GM21390 (cell line): ENCODE measurements at regions not wholly inside any gene's neighbourhood (a gene's known extent, or its start where the extent isn't known, plus 50 kb on each side); places are given as distances from the start of the nearest gene placed in this dataset.
"Not testable (repeated sequence)": the region's sequence is repeated elsewhere in the genome, so short reads cannot be mapped to it uniquely, and the experiment has no call there.

ENCODE experiments used
- ATAC-seq: cut with Tn5 transposase; IDR thresholded peaks from one replicate; pipeline ENCODE4 v1.9.1; 2021; ENCODE audit not compliant: unreplicated experiment

DNA sequence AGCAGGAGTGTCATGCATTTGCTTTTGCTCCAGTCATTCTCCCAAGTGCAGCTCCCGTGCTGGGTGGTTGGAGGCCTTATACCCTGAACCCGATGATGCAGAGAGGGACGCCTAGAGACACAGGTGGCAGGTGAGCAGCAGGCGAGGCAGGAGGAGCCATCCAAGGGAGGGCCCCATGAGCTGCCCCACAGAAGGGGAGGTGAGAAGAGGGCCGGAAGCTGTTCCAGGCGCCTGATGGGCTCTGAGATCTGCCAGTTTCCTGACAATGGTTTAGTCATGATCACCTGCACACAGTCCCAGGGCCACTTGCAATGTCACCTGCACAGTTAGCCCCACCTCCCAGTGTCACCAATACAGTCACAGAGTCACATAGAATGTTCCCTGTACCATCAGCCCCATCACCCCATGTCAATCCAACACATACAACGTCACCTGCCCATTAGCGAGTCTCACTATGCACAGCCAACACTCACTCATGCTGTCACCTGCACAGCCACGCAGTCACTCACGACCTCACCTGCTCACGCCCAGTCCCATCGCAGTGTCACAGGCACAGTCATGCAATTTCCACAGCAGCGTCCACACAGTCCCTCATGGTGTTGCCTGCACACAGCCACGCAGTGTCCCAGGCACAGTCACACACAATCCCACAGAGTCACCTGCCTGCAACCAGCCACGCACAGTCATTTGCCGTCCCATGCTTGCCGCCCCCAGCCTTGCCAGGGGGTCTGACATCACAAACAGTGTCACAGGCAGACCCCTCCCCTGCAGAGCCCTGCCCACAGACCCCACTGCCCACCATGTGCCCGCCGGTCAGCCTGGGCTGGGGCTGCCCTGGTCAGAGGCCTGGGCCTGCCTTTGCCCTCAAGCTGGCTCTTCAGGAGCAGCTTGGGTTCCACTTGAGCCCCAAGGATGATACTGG is 113.4 kb downstream of the LHX2 start:
- no peak for ATAC-seq

DNA sequence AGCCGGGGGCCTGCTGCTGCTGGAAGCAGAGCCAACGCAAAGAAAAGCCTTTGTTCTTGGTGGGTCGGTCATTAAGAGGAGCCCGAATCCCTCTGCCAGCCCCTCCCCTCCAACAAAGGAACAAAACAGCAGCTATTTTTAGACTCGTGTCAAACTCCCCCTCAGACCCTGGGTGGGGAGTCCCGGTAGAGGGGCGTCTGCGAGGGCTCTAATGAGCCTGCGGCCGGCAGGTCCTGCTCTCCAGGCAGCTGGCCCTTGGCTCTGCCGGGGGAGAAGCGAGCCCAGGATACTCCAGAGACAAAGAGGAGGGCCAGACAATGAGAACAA is 114.0 kb downstream of the LHX2 start:
- ATAC-seq = no peak

DNA sequence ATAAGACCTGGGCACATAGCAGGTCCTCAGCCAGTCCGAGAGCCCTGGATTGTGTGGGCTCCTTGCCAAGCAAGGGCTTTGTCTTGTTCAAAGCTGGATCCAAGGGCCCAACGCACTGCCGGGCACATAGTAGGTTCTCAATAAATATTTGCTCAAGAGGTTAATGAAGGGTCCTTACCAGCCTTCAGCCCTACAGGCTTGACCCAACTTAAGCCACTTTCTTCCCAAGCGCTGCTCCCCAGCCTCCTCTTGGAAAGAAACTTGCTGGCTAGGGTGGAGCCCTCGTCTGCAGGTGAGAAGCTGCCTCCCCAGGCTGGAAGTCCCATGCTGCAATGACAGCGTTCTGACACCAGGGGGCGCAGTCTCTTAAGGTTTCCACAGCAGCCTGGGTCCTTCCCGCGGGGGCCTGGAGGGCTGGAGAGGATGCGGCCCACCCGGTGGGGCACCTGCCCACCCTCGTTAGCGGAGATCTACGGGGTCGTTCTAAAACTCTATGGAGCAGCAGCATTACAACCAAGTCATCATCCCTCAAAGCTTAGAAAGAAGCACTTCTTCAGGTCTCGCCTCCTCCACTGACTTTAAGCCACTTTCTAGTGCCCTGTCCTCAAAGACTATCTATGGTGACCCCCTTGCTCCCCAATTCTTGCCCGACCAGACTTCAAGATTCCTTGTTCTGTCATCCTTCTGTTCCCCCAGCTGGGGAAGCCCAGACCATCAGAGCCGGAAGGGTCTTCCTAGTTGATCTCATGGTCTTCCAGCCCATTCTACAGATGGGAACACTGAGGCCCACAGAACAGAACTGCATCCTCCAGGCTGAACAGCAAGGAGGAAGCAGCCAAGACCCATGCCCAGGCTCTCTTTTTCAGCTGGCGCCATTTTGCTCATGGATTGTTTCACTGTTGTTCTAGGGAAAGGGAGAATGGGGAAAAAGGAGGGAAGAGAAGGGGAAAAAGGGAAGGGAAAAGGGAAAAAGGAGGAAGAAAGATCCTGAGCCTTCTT is 115.4 kb downstream of the LHX2 start:
- no peak for ATAC-seq

DNA sequence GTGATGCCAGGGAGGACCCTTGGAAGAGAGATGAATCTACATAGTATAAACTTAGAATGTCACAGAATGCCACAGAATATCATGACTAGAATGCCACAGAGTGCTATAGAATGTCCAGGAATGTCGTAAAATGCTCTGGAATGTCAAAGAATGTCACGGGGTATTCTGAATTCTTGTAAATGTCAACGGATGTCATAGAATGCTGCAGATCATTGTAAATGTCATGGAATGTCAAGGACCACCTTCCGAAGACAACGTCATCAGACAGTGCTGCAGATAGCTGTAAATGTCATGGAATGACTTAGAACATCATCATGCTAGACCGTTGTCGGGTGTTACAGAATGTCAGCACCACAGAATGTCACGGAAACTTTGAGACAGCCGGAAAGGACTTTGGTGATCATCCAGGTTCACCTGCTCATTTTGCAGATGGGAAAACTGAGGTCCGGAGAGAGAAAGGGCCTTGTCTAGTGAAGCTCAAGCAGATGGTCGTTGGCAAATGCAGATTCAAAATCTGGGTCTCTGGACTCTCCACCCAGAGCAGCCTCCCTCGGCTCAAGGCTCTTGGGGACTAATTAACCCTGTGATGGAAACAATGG is 117.1 kb downstream of the LHX2 start:
- no peak for ATAC-seq

DNA sequence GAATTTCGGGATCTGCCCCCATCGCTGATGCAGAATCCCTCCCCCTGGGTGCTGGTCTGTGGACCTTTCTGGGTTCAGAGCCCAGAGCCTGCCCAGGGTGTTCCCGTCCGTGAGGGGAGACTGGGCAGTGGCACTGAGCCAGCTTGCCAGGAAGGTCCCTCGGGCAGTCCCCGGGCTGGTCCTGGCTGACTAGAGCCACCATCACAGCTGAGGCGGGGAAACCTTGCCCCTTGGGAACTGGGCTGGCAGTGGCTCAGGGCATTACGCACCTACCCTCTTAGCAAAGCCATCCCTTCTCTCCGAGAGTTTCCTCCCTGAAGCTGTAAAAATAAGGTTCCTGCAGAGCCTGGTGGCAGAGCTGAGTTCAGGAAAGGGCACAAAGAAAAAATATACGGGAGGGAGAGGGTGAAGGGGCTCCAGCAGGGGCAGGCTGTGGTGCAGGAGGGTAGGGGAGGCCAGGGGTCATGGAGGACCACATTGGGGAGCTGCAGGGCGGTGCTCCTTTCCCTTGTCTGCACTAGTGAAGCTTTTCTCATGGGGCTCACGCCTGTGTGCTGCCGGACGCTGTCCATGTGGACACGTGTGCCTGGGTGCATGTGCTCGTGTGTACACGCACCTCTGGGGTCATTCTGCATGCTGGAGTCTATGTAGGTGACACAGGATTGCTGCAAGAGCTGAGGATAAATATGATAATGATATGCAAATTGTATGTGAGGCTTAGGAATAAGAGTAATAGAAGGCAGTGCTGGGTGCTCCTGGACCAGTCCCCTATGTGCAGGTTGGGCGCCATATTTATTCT is 118.9 kb downstream of the LHX2 start:
- no peak for ATAC-seq

DNA sequence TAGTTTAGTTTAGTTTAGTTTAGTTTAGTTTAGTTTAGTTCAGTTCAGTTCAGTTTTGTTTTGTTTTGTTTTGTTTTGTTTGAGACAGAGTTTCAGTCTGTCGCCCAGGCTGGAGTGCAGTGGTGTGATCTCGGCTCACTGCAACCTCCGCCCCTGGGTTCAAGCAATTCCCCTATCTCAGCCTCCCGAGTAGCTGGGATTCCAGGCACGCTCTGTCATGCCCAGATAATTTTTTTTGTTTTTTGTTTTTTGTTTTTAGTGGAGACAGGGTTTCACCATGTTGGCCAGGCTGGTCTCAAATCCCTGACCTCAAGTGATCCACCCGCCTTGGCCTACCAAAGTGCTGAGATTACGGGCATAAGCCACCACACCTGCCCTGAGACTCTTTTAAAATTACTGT is 120.0 kb downstream of the LHX2 start:
- not testable (repeated sequence) for ATAC-seq

DNA sequence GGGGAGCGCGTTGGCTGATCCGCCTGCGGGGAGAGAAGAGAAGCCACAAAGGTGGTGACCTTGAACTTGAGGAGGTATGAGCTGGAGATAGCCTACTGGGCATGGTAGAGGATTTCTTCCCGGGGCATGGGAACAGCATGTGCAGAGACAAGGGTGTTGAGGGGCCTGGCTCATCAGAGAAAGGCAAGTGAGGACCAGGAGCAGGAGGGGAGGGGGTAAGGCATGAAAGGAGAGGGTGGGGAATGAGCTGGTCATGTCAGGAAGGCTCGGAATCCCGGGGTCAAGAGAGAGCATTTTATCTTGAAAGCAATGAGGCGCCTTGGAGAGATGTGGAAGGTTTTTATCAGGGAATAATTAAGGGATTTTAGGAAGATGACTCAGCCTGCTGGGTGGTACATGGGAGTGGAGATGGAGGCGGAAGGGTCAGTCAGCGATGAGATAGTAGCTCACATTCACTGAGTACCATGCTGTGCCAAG is 121.1 kb downstream of the LHX2 start:
- ATAC-seq = no peak

DNA sequence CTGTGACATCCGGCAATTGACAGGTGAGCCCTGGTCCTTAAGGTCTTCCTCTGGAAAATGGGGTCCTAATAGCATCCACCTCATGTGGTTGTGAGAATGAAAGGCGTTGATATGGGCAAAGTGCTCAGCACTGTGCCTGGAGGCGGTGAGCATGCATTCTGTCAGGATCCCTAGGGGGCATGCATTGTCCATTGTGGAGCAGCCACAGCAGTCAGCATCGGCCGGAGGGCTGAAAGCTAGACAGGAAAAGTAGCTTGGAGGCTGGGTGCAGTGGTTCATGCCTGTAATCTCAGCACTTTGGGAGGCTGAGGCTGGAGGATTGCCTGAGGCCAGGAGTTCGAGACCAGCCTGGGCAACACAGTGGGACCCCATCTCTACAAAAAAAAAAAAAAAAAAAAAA is 122.2 kb downstream of the LHX2 start:
- no peak for ATAC-seq

DNA sequence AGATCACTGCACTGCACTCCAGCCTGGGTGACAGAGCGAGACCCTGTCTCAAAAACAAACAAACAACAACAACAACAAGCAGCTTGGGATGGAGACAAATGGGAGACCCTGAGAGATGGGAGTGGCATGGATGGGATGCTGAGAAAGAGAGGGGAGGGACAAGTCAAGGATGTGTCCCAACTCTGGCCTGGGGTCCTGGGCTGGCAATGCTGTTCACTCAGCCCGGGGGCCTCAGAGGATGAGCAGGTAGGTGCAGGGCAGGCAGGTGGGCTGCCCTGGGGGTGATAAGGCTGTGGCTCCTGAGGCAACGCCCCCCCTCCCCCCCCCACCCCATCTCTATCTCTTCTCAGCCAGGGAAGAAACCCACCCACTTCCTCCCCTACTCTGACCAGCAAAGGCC is 123.0 kb downstream of the LHX2 start:
- no peak for ATAC-seq

DNA sequence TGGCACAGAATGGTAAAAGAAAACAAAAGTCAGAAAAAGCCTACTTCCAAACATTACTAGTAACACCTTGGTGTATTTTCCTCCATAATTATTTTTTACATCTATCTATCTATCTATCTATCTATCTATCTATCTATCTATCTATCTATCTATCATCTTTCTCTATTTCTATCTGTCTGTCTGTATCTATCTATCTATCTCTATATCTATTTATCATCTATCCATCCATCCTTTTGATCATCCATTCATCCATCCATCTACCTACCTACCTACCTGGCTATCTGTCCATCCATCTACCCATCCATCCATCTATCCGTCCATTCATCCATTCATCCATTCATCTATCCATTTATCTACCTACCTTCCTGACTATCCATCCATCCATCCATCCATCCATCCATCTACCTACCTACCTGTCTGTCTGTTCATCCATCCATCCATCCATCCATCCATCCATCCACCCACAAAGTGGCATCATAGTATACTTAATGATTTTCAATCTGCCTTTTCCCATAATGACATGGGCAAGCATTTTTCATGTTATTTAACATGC is 121.9 kb upstream of the NEK6 start:
- no peak for ATAC-seq

DNA sequence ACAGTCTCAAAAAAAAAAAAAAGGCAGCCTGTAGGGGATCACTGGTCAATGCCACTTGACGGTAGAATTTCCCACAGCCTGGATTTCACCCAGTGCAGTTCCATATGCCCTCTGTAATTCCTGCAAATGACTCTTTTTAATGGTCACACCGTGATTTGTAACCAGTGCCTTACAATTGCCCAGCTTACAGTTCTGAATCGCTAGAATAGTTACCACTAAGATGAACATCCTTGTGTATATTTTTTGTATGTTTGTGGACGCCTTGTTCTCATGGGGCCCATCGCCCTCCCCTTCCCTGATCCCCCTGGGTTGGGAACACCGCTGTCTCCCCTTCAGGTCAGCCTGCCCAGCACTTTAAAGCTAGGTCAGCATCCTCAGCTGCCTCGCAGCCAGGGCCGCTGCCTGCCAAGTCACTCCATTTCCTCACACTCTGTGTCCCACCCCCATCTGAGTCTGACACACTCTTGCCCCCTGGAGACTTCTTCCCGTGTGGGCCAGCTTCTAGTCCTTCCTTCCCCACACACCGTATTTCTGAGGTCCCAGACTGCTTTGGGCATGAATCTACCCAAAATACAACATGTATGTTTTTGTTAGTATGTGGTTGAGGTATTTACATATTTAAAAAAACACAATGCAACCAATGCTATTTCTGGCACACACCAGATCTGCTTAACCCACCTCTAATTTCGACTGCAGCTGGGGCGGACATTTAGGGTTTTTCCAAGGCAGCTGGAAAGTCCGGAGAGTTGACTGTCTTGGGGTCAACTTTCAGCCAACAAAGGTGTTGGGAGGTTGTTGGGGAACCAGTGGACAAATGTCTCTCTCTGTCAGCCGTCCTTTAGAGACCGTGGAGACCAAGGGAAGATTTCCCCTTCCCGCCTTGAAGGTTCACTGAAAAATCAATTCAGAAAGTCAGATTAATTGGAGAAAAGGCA is 120.5 kb upstream of the NEK6 start:
- peak; percentile 75 for ATAC-seq

DNA sequence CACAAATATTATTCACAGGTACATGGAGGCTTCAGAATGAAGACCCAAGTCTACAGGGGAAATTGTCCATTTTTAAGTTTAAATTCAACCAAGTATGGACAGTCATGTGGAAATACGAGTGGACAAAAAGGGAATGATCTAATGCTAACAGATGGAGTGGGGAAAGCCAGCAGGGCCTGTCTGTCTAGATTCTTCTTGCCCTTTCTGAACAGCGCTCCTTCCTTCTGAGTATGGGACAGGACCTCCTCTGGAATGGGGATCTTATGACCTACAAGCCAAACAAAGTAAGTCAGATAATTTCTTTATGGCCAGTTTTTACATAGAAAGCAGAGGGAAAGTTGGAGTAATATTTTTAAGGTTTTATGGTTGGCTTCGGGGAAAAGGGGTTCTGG is 119.8 kb upstream of the NEK6 start:
- no peak for ATAC-seq

DNA sequence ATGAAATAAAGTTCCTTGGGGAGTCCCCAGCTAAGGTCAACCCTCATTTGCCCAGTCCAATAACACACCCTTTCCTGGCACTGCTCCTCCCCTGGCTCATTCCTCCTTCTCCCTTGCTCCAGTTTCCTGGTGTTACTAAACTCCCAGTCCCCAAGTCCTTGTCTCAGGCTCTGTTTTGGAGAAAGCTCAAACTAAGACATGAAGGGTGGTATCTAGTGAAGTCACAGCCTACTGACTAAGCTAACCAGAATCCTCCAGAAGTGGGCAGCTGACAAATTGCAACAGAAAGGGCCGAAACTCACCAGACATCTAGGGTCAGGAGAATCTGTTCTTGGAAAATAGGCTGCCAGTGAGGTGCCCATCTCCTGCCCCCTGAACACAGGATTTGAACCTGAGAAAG is 118.7 kb upstream of the NEK6 start:
- ATAC-seq = no peak

DNA sequence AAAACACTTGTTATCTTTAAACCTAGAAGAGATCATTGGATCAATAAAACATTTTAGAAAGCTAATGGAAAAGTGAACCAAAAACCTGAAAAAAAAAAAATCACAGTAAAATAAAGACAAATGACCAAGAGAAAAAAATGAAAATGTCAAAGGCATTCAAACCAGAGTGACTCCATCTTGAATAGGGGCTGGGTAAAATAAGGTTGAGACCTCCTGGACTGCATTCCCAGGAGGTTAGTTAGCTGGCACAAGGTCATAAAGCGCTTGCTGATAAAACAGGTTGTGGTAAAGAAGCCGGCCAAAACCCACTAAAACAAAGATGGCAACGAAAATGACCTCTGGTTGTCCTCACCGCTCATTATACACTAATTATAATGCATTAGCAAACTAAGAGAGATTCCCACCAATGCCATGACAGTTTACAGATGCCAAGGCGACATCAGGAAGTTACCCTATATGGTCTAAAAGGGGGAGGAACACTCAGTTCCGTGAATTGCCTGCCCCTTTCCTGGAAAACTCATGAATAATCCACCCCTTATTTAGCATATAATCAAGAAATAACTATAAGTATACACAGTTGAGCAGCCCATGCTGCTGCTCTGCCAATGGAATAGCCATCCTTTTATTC is 116.7 kb upstream of the NEK6 start:
- ATAC-seq = no peak

DNA sequence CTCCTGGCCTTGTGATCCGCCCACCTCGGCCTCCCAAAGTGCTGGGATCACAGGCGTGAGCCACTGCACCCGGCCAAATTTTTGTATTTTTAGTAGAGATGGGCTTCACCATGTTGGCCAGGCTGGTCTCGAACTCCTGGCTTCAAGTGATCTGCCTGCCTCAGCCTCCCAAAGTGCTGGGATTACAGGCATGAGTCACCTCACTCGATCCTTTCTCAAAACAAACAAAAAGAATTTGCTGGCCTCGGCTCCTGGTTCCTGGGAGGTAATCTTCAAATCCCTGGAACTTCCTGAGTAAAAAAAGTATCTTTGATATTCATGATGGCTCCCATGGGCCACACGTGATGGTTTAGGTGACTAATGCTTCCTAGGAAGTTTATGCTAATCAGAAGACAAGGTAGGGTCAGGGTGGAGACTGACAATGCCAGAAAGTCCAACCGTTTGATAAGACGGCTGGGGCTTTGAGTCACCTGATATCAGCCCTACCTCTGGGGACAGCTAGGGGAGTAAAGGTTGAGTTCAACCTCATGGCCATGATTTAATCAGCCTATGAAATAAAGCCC is 113.1 kb upstream of the NEK6 start:
- ATAC-seq = not testable (repeated sequence)

DNA sequence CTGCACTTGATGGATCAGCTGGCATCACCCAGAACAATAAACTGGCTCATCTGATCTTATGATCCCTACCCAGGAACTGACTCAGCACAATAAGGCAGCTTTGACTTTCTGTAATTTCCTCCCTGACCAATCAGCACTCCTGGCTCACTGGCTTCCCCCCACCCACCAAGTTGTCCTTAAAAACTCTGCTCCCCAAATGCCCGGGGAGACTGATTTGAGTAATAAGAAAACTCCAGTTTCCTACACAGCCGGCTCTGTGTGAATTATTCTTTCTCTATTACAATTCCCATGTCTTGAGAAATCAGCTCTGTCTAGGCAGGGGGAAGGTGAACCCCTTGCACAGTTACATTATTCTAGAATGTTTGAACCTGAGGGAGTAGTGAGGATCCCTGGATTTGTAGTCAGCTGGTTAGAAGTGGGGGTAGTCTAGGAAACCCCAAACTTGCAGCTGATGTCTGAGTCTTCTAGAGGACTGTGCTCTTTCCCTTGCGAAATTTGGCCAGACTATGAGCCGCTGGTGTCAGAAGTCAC is 111.7 kb upstream of the NEK6 start:
- ATAC-seq = no peak

DNA sequence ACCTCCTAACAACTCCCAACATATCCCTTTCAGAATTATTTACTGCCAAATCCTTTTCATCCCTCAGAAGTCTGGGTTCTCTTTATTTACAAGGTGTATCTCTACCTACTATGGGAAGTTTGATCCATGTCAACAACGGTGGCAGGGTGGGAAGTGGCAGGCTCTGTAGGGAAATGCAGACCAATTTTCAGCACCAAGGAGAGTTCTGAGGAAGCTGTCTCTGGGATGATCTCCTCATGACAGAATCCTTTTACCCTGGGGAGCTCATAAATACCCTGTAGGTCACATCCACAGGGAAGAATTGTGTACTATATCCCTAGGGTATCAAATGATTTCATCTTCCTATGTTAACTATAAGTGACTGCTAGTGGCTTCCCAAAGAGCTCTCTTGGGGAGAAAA is 107.8 kb upstream of the NEK6 start:
- no peak for ATAC-seq

DNA sequence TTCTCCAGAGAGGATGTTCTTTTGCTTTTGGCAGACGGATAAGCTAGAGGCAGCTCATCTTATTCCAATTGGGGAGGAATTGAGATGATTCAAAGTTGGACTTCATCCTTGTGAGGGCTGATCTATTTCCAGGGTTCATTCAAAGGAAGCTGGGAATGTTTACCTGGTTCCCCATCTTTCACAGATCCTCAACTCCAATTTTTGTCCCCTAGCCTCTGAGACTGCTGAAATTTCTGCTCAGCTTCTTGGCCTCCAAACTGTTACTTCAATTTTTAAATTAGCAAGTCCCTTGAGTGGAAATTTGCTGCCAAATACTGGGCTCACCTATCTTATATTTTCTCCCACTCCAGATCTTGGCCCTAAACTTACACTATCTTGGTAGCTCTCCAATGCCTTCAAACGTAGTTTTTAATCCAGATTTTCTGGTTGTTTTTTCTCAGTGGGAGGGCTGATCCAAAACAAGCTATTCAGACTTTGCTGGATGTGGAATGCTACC is 93.9 kb upstream of the NEK6 start:
- no peak for ATAC-seq
